Neural cell (in vitro differentiated cells): ENCODE measurements at regions not wholly inside any gene's neighbourhood (a gene's known extent, or its start where the extent isn't known, plus 50 kb on each side); places are given as distances from the start of the nearest gene placed in this dataset.

Source experiments
- CTCF ChIP-seq: fragments of 450-650 bp; IDR thresholded peaks from 2 replicates; pipeline ENCODE4 v1.5.1; 2014; ENCODE audit warnings: antibody characterized with exemption, mild to moderate bottlenecking, moderate library complexity; ENCODE audit not compliant: poor library complexity, severe bottlenecking
- EP300 ChIP-seq: fragments of 450-650 bp; conservative IDR thresholded peaks from 2 replicates; pipeline ENCODE4 v1.6.1; 2014; ENCODE audit warnings: antibody characterized with exemption, mild to moderate bottlenecking, moderate library complexity; ENCODE audit not compliant: poor library complexity, severe bottlenecking
- EZH2 ChIP-seq: fragments of 200-600, 300-800 bp; shearing (Covaris generic), sonication (generic); IDR thresholded peaks from 2 replicates; pipeline ENCODE4 v1.6.1; 2014; ENCODE audit warnings: antibody characterized with exemption, low read length, borderline replicate concordance, mild to moderate bottlenecking; ENCODE audit not compliant: insufficient read depth, poor library complexity, severe bottlenecking
- MXI1 ChIP-seq: fragments of 450-650 bp; conservative IDR thresholded peaks from 2 replicates; pipeline ENCODE4 v1.6.1; 2014; ENCODE audit warnings: antibody characterized with exemption, mild to moderate bottlenecking; ENCODE audit not compliant: poor library complexity, severe bottlenecking
- POLR2AphosphoS5 ChIP-seq: IDR thresholded peaks from 2 replicates; pipeline ENCODE4 v1.6.1; 2012
- REST ChIP-seq: IDR thresholded peaks from 2 replicates; pipeline ENCODE4 v1.6.1; 2012; ENCODE audit warnings: borderline replicate concordance
- TAF1 ChIP-seq: IDR thresholded peaks from 2 replicates; pipeline ENCODE4 v1.6.1; 2012; ENCODE audit warnings: low read depth

GRCh38 chr6:15999201-15999600, 129.7 kb upstream of the MYLIP start:
- TF ChIP-seq CTCF (no peak), EP300 (no peak), EZH2 (no peak), MXI1 (no peak), TAF1 (no peak), POLR2AphosphoS5 (no peak), REST (no peak)
